Astrocyte (in vitro differentiated cells and primary cell): ENCODE measurements at regions not wholly inside any gene's neighbourhood (a gene's known extent, or its start where the extent isn't known, plus 50 kb on each side); places are given as distances from the start of the nearest gene placed in this dataset.

Experiments used
- EZH2 ChIP-seq: IDR thresholded peaks from 2 replicates; pipeline ENCODE4 v1.6.1; 2012; ENCODE audit warnings: mild to moderate bottlenecking, low read length, inconsistent platforms; ENCODE audit not compliant: insufficient read depth
- TF ChIP-seq, protein P1 (sequence below): IDR thresholded peaks from 2 replicates; pipeline ENCODE4 v1.5.1; 2011; ENCODE audit warnings: low read depth, mild to moderate bottlenecking, inconsistent platforms, low read length, moderate library complexity; ENCODE audit not compliant: insufficient read depth

DNA sequence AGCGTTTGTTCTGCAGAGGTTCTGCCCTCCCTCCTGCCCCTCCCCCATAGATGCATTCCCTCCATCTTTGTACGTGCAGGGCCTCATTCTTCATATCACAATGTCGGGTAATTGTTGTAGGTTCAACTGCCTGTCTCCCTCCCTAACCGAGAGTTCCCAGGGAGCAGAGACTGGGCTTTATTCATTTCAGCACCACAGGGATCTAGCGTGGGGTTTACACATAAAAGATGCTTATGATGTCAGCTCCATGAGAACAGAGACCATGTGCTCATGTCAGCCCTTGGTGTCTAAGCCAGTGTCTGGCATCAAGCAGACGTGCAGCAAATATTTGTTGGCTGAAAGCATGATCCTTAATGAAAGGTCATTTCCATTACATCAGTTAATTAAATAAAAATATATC lies 298.9 kb upstream of the TRIB2 start:
- no peak for TF ChIP-seq EZH2
- TF ChIP-seq, protein P1, sequence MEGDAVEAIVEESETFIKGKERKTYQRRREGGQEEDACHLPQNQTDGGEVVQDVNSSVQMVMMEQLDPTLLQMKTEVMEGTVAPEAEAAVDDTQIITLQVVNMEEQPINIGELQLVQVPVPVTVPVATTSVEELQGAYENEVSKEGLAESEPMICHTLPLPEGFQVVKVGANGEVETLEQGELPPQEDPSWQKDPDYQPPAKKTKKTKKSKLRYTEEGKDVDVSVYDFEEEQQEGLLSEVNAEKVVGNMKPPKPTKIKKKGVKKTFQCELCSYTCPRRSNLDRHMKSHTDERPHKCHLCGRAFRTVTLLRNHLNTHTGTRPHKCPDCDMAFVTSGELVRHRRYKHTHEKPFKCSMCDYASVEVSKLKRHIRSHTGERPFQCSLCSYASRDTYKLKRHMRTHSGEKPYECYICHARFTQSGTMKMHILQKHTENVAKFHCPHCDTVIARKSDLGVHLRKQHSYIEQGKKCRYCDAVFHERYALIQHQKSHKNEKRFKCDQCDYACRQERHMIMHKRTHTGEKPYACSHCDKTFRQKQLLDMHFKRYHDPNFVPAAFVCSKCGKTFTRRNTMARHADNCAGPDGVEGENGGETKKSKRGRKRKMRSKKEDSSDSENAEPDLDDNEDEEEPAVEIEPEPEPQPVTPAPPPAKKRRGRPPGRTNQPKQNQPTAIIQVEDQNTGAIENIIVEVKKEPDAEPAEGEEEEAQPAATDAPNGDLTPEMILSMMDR, result no peak
